Stimulated activated CD8-positive, alpha-beta memory T cell treated with anti-CD3 and anti-CD28 coated beads, Interleukin-2, amount 100 ng/mL, for 1 hour (primary cell): ENCODE measurements at regions not wholly inside any gene's neighbourhood (a gene's known extent, or its start where the extent isn't known, plus 50 kb on each side); places are given as distances from the start of the nearest gene placed in this dataset.

Experiments
- DNase-seq, 2 donors: peaks; one replicate each; pipeline ENCODE4 v3.0.0-alpha.2; 2020; ENCODE audit warnings: low read depth in 2 of 2

GRCh38 chr11:91860661-91861060, 364.0 kb upstream of the FAT3 start:
- DNase-seq, result no peak

GRCh38 chr11:91859666-91860065, 365.0 kb upstream of the FAT3 start:
- DNase-seq, result no peak

- DNase-seq, result no peak
Measured at GRCh38 chr11:91857179-91857578, 367.4 kb upstream of the FAT3 start.

- no peak for DNase-seq
Measured at GRCh38 chr11:91854780-91855179, 369.8 kb upstream of the FAT3 start.

GRCh38 chr11:91854171-91854570, 370.4 kb upstream of the FAT3 start:
- DNase-seq, result no peak

- no peak for DNase-seq
Measured at GRCh38 chr11:91851908-91852307, 372.7 kb upstream of the FAT3 start.

- no peak for DNase-seq
Measured at GRCh38 chr11:91850533-91851275, 373.9 kb upstream of the FAT3 start.

GRCh38 chr11:91850021-91850420, 374.6 kb upstream of the FAT3 start:
- no peak for DNase-seq

- DNase-seq, result no peak
Measured at GRCh38 chr11:91846649-91847048, 378.0 kb upstream of the FAT3 start.

GRCh38 chr11:91846002-91846401, 378.6 kb upstream of the FAT3 start:
- DNase-seq, result no peak

- DNase-seq, result no peak
Measured at GRCh38 chr11:91840640-91841240, 383.9 kb upstream of the FAT3 start.

GRCh38 chr11:91837411-91838330, 386.9 kb upstream of the FAT3 start:
- no peak for DNase-seq

GRCh38 chr11:91835051-91835560, 389.5 kb upstream of the FAT3 start:
- no peak for DNase-seq

- no peak for DNase-seq
Measured at GRCh38 chr11:91828901-91829300, 395.7 kb upstream of the FAT3 start.

- no peak for DNase-seq
Measured at GRCh38 chr11:91825777-91826176, 398.8 kb upstream of the FAT3 start.

GRCh38 chr11:91823252-91823830, 401.3 kb upstream of the FAT3 start:
- DNase-seq, result no peak

GRCh38 chr11:91822805-91823204, 401.8 kb upstream of the FAT3 start:
- DNase-seq, result no peak

- DNase-seq, result no peak
Measured at GRCh38 chr11:91820709-91821108, 403.9 kb upstream of the FAT3 start.

GRCh38 chr11:91819777-91820176, 404.8 kb upstream of the FAT3 start:
- no peak for DNase-seq

GRCh38 chr11:91819195-91819594, 405.4 kb upstream of the FAT3 start:
- DNase-seq, result no peak

- DNase-seq, result no peak
Measured at GRCh38 chr11:91817996-91818395, 406.6 kb upstream of the FAT3 start.

- no peak for DNase-seq
Measured at GRCh38 chr11:91813263-91813662, 411.4 kb upstream of the FAT3 start.
